ENCODE measurements at regions not wholly inside any gene's neighbourhood (a gene's known extent, or its start where the extent isn't known, plus 50 kb on each side); places are given as distances from the start of the nearest gene placed in this dataset.

DNA sequence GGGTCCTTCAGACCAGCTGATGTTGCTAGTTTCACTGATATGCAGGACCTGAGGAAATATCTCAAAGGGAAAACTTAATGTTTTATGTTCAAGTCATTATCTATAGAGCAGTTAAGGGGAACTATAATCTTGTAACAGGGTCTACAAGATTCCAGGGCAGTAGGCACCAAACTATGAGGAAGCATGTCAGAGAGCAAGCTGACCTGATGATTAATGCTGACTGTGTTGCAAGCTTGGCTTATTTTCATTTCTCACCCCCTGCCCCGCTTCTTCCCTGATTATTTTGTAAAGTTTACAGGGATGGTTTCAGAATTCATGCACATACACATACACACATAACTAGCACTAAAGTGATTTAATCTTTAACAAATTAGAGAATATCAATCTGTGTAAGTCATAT lies 84.3 kb upstream of the CACNA2D1 start:
- Histone ChIP-seq H3K27ac (ENCODE audit: low read length) (no peak overlapping the region), H3K36me3 (ENCODE audit: insufficient read depth, low read length) (no peaks in the 10 kb centered on the region), H3K27me3 (ENCODE audit: insufficient read depth, low read depth, low read length) (no peaks in the 10 kb centered on the region), H3K4me2 (ENCODE audit: low read length) (no peak overlapping the region), H3K4me3 (ENCODE audit: low read length) (no peak overlapping the region), H3F3A (ENCODE audit: insufficient read depth, low read length, poor library complexity, severe bottlenecking) (no peaks in the 10 kb centered on the region), H3K79me2 (replicated peaks; ENCODE audit: insufficient read depth, low read length) (no peaks in the 10 kb centered on the region), H4K20me1 (ENCODE audit: insufficient read depth) (no peaks in the 10 kb centered on the region), H3K9ac (ENCODE audit: low read length) (no peak overlapping the region), H3K9me2 (ENCODE audit: insufficient read depth, low read length) (no peaks in the 10 kb centered on the region), H2AFZ (ENCODE audit: low read depth, low read length) (no peak overlapping the region), H3K9me3 (ENCODE audit: low read length) (no peaks in the 10 kb centered on the region)
- TF ChIP-seq POLR2AphosphoS5 (IDR thresholded peaks at IDR 0.05) (no peak), SMC3 (conservative IDR thresholded peaks at IDR 0.05; ENCODE audit: poor library complexity) (no peak), MXI1 (conservative IDR thresholded peaks at IDR 0.05; ENCODE audit: poor library complexity, severe bottlenecking) (no peak), EZH2 (IDR thresholded peaks at IDR 0.05; ENCODE audit: borderline replicate concordance, insufficient read depth, low read length, poor library complexity, severe bottlenecking) (no peak), EP300 (conservative IDR thresholded peaks at IDR 0.05; ENCODE audit: poor library complexity, severe bottlenecking) (no peak), TAF1 (IDR thresholded peaks at IDR 0.05; ENCODE audit: low read depth) (no peak), RAD21 (conservative IDR thresholded peaks at IDR 0.05) (no peak)
- TF ChIP-seq, protein P1, sequence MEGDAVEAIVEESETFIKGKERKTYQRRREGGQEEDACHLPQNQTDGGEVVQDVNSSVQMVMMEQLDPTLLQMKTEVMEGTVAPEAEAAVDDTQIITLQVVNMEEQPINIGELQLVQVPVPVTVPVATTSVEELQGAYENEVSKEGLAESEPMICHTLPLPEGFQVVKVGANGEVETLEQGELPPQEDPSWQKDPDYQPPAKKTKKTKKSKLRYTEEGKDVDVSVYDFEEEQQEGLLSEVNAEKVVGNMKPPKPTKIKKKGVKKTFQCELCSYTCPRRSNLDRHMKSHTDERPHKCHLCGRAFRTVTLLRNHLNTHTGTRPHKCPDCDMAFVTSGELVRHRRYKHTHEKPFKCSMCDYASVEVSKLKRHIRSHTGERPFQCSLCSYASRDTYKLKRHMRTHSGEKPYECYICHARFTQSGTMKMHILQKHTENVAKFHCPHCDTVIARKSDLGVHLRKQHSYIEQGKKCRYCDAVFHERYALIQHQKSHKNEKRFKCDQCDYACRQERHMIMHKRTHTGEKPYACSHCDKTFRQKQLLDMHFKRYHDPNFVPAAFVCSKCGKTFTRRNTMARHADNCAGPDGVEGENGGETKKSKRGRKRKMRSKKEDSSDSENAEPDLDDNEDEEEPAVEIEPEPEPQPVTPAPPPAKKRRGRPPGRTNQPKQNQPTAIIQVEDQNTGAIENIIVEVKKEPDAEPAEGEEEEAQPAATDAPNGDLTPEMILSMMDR (IDR thresholded peaks at IDR 0.05; ENCODE audit: poor library complexity, severe bottlenecking): no peak
- TF ChIP-seq, protein P2, sequence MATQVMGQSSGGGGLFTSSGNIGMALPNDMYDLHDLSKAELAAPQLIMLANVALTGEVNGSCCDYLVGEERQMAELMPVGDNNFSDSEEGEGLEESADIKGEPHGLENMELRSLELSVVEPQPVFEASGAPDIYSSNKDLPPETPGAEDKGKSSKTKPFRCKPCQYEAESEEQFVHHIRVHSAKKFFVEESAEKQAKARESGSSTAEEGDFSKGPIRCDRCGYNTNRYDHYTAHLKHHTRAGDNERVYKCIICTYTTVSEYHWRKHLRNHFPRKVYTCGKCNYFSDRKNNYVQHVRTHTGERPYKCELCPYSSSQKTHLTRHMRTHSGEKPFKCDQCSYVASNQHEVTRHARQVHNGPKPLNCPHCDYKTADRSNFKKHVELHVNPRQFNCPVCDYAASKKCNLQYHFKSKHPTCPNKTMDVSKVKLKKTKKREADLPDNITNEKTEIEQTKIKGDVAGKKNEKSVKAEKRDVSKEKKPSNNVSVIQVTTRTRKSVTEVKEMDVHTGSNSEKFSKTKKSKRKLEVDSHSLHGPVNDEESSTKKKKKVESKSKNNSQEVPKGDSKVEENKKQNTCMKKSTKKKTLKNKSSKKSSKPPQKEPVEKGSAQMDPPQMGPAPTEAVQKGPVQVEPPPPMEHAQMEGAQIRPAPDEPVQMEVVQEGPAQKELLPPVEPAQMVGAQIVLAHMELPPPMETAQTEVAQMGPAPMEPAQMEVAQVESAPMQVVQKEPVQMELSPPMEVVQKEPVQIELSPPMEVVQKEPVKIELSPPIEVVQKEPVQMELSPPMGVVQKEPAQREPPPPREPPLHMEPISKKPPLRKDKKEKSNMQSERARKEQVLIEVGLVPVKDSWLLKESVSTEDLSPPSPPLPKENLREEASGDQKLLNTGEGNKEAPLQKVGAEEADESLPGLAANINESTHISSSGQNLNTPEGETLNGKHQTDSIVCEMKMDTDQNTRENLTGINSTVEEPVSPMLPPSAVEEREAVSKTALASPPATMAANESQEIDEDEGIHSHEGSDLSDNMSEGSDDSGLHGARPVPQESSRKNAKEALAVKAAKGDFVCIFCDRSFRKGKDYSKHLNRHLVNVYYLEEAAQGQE (IDR thresholded peaks at IDR 0.05; ENCODE audit: borderline replicate concordance): no peak

DNA sequence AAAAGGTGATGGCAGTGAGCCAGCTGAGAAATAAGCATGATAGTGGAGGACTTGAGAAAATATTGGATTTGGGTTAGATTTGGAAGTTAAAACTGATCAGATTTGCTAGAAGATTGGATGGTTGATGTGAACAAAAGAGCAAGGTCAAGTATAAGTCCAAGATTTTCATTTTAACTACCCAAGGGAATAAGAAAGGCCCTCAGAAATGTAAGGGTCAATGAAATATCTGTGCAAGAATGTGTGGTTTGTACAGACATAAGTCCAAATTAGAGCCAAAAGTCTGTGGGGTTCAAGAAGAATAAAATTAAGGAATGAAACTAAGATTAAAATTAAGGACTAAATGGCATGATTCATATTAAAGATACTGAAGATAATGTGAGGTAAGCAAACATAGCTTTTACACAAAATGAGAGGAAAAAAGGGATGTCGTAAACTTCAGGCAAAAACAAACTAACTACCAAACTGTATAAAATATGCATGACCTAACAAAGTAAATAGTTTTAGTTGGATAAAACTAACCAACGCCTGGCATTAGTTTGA lies 78.4 kb upstream of the CACNA2D1 start:
- no peaks in the 10 kb centered on the region for H3K36me3 ChIP-seq (ENCODE audit: insufficient read depth, low read length)
- H3K27ac ChIP-seq (ENCODE audit: low read length): no peak overlapping the region
- TF ChIP-seq TAF1 (IDR thresholded peaks at IDR 0.05; ENCODE audit: low read depth) (no peak), EP300 (conservative IDR thresholded peaks at IDR 0.05; ENCODE audit: poor library complexity, severe bottlenecking) (no peak), SMC3 (conservative IDR thresholded peaks at IDR 0.05; ENCODE audit: poor library complexity) (no peak), RAD21 (conservative IDR thresholded peaks at IDR 0.05) (no peak)
- TF ChIP-seq, protein P1 (IDR thresholded peaks at IDR 0.05; ENCODE audit: poor library complexity, severe bottlenecking): no peak
- TF ChIP-seq, protein P2 (IDR thresholded peaks at IDR 0.05; ENCODE audit: borderline replicate concordance): no peak
- no peaks in the 10 kb centered on the region for H4K20me1 ChIP-seq (ENCODE audit: insufficient read depth)
- H3K9ac ChIP-seq (ENCODE audit: low read length): no peak overlapping the region
- H3K9me2 ChIP-seq (ENCODE audit: insufficient read depth, low read length): no peaks in the 10 kb centered on the region
- H3K4me3 ChIP-seq (ENCODE audit: low read length): no peak overlapping the region
- H3K27me3 ChIP-seq (ENCODE audit: insufficient read depth, low read depth, low read length): no peaks in the 10 kb centered on the region
- H3F3A ChIP-seq (ENCODE audit: insufficient read depth, low read length, poor library complexity, severe bottlenecking): no peaks in the 10 kb centered on the region
- no peak overlapping the region for H3K4me2 ChIP-seq (ENCODE audit: low read length)
- no peaks in the 10 kb centered on the region for H3K79me2 ChIP-seq (replicated peaks; ENCODE audit: insufficient read depth, low read length)
- H3K9me3 ChIP-seq (ENCODE audit: low read length): no peaks in the 10 kb centered on the region
- H2AFZ ChIP-seq (ENCODE audit: low read depth, low read length): no peak overlapping the region

All from neural cell (in vitro differentiated cells).